ENCODE measurements at regions not wholly inside any gene's neighbourhood (a gene's known extent, or its start where the extent isn't known, plus 50 kb on each side); places are given as distances from the start of the nearest gene placed in this dataset.
"Not testable (repeated sequence)": the region's sequence is repeated elsewhere in the genome, so short reads cannot be mapped to it uniquely, and the experiment has no call there.

DNA sequence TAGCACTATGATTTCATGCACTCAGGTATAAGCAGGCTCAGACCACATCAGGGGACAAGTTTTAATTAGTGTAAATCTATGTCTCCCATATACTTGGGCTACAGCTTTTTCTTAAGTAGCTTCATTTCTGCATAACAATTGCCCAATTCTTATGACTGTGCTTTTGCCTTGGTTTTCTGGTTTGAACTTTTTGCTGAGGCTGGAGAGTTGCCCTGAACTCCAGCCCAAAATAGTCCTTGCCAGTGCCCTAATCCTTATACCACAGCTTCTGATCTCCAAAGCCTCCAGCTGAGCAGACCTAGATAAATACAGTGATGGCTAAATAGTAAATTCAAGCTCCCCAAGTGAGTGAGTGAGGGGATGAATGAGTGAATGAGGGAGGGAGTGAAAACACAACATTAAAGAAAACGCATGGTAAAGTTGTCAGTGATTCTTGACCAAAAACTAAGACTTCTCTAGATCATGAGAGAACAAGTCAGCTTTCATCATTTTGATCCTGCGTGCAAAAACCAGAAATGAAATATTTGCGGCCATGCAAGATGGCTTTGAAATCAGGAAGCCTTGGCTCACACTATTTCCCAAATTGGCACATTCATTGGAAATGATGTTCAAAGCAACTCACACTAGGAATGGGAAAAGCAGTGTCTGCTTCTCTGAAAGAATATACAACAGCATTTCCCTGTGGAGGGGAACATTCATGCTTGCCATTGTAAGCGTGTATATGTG is 437.1 kb upstream of the CTSO start:
- no peaks in the 10 kb centered on the region for H3K9me3 ChIP-seq (ENCODE audit: control insufficient read depth in 2 of 2, insufficient read depth in 1 of 2, low read depth in 1 of 2, low read length in 1 of 2)
- no peak overlapping the region for H3K27ac ChIP-seq (ENCODE audit: low read depth in 2 of 2, low read length in 1 of 2)
- 67 to 83% methylated on average over 4 of the region's 4 CpGs for WGBS, 2 donors

DNA sequence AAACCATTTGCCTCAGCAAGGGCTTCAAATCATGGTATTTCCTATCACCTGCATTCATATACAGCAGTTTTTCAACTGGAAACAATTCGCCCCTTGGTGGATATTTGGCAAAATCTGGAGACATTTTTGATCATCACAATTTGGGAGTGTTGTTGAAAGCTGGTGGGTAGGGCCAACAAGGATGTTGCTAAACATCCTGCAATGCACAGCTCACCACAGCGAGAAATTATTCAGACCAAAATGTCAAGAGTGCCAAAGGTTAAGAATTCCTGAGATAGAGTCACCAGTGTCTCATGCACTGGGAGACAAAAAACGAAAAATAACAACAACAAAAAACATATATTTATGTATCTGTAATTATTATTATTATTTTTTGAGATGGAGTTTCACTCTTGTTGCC is 435.2 kb upstream of the CTSO start:
- 72 to 75% methylated on average over 3 of the region's 3 CpGs for WGBS, 2 donors
- no peaks in the 10 kb centered on the region for H3K4me1 ChIP-seq (ENCODE audit: control insufficient read depth in 2 of 2, insufficient read depth in 2 of 2, low read length in 1 of 2)
- no peak overlapping the region for H3K27ac ChIP-seq (ENCODE audit: low read depth in 2 of 2, low read length in 1 of 2)
- H3K36me3 ChIP-seq (ENCODE audit: control insufficient read depth in 2 of 2, insufficient read depth in 2 of 2, low read length in 1 of 2) = no peaks in the 10 kb centered on the region
- H3K9me3 ChIP-seq (ENCODE audit: control insufficient read depth in 2 of 2, insufficient read depth in 1 of 2, low read depth in 1 of 2, low read length in 1 of 2) = no peaks in the 10 kb centered on the region
- H3K27me3 ChIP-seq (ENCODE audit: control insufficient read depth in 1 of 2, insufficient read depth in 2 of 2, low read length in 2 of 2) = no peaks in the 10 kb centered on the region
- no peak overlapping the region for H3K4me3 ChIP-seq (ENCODE audit: low read depth in 1 of 2, low read length in 2 of 2)

More for the DNA sequence above, 437.1 kb upstream of the CTSO start:
- Histone ChIP-seq H3K27me3 (ENCODE audit: control insufficient read depth in 1 of 2, insufficient read depth in 2 of 2, low read length in 2 of 2) (no peaks in the 10 kb centered on the region), H3K4me3 (ENCODE audit: low read depth in 1 of 2, low read length in 2 of 2) (no peak overlapping the region), H3K36me3 (ENCODE audit: control insufficient read depth in 2 of 2, insufficient read depth in 2 of 2, low read length in 1 of 2) (no peaks in the 10 kb centered on the region), H3K4me1 (ENCODE audit: control insufficient read depth in 2 of 2, insufficient read depth in 2 of 2, low read length in 1 of 2) (no peaks in the 10 kb centered on the region)

DNA sequence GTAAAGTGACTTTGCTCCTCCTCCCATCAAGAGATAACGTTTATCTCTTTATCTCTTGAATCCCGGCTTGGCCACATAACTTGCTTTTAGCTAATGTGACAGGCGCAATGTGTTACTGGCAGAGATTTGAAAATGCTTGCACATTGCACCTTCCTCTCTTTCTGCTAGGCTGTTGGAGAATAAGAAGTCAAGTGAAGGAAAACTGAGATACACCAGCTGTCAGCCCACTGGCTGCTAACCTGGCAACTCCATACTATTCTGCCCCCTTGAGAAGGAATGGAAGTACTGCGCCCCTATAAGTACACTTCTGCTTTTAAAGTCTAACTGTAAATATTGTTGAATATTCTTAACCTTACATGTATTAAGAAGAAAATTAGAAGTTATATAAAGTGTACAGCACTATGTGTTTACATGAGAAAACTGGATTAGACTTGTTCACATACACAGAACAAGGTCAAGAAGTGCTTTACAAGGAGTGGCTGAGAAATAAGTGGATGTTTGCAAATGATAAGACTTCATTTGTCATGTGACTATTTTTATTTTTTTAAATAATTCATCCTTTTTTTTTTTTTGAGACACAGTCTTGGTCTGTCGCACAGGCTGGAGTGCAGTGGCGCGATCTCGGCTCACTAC is 424.5 kb upstream of the CTSO start:
- H3K27ac ChIP-seq (ENCODE audit: low read depth in 2 of 2, low read length in 1 of 2) = no peak overlapping the region
- WGBS, 2 donors = 77% methylated on average over 8 of the region's 8 CpGs
- H3K4me3 ChIP-seq (ENCODE audit: low read depth in 1 of 2, low read length in 2 of 2) = no peak overlapping the region
- H3K9me3 ChIP-seq (ENCODE audit: control insufficient read depth in 2 of 2, insufficient read depth in 1 of 2, low read depth in 1 of 2, low read length in 1 of 2) = no peaks in the 10 kb centered on the region
- H3K36me3 ChIP-seq (ENCODE audit: control insufficient read depth in 2 of 2, insufficient read depth in 2 of 2, low read length in 1 of 2) = no peaks in the 10 kb centered on the region
- H3K27me3 ChIP-seq (ENCODE audit: control insufficient read depth in 1 of 2, insufficient read depth in 2 of 2, low read length in 2 of 2) = no peaks in the 10 kb centered on the region
- H3K4me1 ChIP-seq (ENCODE audit: control insufficient read depth in 2 of 2, insufficient read depth in 2 of 2, low read length in 1 of 2) = no peaks in the 10 kb centered on the region

DNA sequence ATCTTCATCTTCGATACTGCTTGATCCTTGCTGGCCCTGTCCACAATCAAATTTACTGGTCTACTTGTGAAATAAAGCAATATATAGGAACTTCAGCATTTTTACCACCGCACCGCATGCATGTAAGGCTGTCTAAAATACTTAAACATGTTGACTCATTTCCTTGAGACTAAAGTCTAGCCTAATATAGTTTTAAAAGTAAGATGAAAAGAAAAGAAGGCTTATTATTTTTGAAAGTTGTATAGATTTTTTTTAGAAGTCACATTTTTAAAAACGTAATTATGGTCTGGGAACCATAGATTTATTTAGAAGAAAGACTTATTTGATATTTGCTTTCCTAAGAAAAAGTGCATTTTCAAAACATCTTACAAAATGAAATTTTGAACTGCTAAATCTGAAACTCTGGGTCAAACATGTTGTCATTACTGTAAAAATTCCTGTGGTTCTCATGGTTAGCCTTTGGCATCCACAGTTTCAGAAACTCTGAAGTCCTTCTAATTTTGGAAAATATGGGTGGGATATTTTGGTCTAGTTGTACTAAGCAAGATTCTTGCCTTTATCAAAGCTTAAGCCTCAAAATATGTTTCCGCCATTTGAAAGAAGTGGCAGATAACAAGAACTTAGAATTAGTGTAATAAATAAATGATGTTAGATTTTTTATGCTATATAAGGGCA is 423.5 kb upstream of the CTSO start:
- Histone ChIP-seq H3K27ac (ENCODE audit: low read depth in 2 of 2, low read length in 1 of 2) (no peak overlapping the region), H3K36me3 (ENCODE audit: control insufficient read depth in 2 of 2, insufficient read depth in 2 of 2, low read length in 1 of 2) (no peaks in the 10 kb centered on the region)
- 81 to 84% methylated on average over 5 of the region's 5 CpGs for WGBS, 2 donors

DNA sequence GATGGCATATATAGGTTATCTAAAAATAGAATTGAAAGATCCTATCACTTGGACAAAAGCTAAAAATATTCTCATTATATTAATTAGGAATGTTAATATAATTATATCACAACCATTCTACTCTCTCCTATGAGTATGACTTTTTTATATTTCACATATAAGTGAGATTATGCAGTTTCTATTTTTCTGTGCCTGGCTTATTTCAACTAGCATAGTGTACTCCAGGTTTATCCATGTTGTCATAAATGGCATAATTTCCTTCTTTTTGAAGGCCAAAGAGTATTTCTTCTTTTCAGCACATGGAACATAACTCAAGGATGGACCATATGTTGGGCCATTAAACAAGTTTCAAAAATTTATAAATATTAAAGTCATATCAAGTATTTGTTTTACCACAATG is 421.2 kb upstream of the CTSO start:
- Histone ChIP-seq H3K27me3 (ENCODE audit: control insufficient read depth in 1 of 2, insufficient read depth in 2 of 2, low read length in 2 of 2) (no peaks in the 10 kb centered on the region), H3K36me3 (ENCODE audit: control insufficient read depth in 2 of 2, insufficient read depth in 2 of 2, low read length in 1 of 2) (no peaks in the 10 kb centered on the region), H3K4me1 (ENCODE audit: control insufficient read depth in 2 of 2, insufficient read depth in 2 of 2, low read length in 1 of 2) (no peaks in the 10 kb centered on the region), H3K27ac (ENCODE audit: low read depth in 2 of 2, low read length in 1 of 2) (no peak overlapping the region), H3K4me3 (ENCODE audit: low read depth in 1 of 2, low read length in 2 of 2) (no peak overlapping the region), H3K9me3 (ENCODE audit: control insufficient read depth in 2 of 2, insufficient read depth in 1 of 2, low read depth in 1 of 2, low read length in 1 of 2) (no peaks in the 10 kb centered on the region)

More for the DNA sequence above, 423.5 kb upstream of the CTSO start:
- Histone ChIP-seq H3K9me3 (ENCODE audit: control insufficient read depth in 2 of 2, insufficient read depth in 1 of 2, low read depth in 1 of 2, low read length in 1 of 2) (no peaks in the 10 kb centered on the region), H3K27me3 (ENCODE audit: control insufficient read depth in 1 of 2, insufficient read depth in 2 of 2, low read length in 2 of 2) (no peaks in the 10 kb centered on the region), H3K4me1 (ENCODE audit: control insufficient read depth in 2 of 2, insufficient read depth in 2 of 2, low read length in 1 of 2) (no peaks in the 10 kb centered on the region), H3K4me3 (ENCODE audit: low read depth in 1 of 2, low read length in 2 of 2) (no peak overlapping the region)

DNA sequence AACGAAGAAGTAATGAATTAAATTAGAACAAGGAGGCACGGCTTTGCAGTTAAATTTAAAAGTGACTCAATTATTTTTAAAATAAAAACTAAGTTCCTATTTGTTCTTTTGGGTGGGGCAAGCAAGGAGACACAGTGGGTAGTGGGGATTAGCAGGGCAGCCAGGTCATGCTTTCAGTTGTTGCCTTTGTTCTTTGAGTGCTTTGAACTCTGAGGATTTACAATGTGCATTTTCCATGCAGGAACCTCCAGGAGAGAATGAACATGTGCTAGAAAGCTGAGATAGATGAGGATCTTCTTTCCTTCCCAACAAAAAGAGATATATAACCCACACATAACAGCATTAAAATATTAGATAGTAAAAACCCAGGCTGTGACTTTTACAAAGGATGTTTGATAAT is 420.4 kb upstream of the CTSO start:
- no peak overlapping the region for H3K27ac ChIP-seq (ENCODE audit: low read depth in 2 of 2, low read length in 1 of 2)
- H3K27me3 ChIP-seq (ENCODE audit: control insufficient read depth in 1 of 2, insufficient read depth in 2 of 2, low read length in 2 of 2) = no peaks in the 10 kb centered on the region
- H3K4me3 ChIP-seq (ENCODE audit: low read depth in 1 of 2, low read length in 2 of 2) = no peak overlapping the region
- 43 to 53% methylated on average over 2 of the region's 2 CpGs for WGBS, 2 donors
- H3K9me3 ChIP-seq (ENCODE audit: control insufficient read depth in 2 of 2, insufficient read depth in 1 of 2, low read depth in 1 of 2, low read length in 1 of 2) = no peaks in the 10 kb centered on the region
- no peaks in the 10 kb centered on the region for H3K36me3 ChIP-seq (ENCODE audit: control insufficient read depth in 2 of 2, insufficient read depth in 2 of 2, low read length in 1 of 2)
- H3K4me1 ChIP-seq (ENCODE audit: control insufficient read depth in 2 of 2, insufficient read depth in 2 of 2, low read length in 1 of 2) = no peaks in the 10 kb centered on the region

DNA sequence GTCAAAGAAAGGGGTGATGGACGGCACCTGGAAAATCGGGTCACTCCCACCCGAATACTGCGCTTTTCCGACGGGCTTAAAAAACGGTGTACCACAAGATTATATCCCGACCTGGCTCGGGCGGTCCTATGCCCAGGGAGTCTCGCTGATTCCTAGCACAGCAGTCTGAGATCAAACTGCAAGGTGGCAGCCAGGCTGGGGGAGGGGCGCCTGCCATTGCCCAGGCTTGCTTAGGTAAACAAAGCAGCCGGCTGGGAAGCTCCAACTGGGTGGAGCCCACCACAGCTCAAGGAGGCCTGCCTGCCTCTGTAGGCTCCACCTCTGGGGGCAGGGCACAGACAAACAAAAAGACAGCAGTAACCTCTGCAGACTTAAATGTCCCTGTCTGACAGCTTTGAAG is 413.8 kb upstream of the CTSO start:
- not testable (repeated sequence) for H3K4me3 ChIP-seq (ENCODE audit: low read depth in 1 of 2, low read length in 2 of 2); H3K9me3 ChIP-seq (ENCODE audit: control insufficient read depth in 2 of 2, insufficient read depth in 1 of 2, low read depth in 1 of 2, low read length in 1 of 2)

DNA sequence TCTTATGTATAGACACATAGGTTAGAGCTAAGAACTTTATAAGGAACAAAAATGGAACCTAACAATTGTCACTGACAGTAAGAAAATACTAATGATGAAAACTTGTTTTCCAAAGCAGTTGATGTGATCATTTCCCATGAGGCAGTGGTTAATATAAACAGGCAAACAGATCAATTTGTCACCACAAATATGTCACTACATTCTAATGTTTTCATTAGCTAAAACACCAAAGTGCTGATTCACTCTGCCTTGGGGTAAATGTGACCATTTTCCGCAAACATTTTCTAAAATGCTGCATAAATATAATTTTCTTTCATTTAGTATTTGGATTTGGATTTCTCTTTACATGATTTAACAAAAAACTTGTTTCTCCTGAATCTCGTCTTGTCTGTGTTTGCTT is 408.9 kb upstream of the CTSO start:
- H3K27ac ChIP-seq (ENCODE audit: low read depth in 2 of 2, low read length in 1 of 2) = no peak overlapping the region
- 41 to 46% methylated on average over 2 of the region's 2 CpGs for WGBS, 2 donors
- no peaks in the 10 kb centered on the region for H3K4me1 ChIP-seq (ENCODE audit: control insufficient read depth in 2 of 2, insufficient read depth in 2 of 2, low read length in 1 of 2)
- no peaks in the 10 kb centered on the region for H3K36me3 ChIP-seq (ENCODE audit: control insufficient read depth in 2 of 2, insufficient read depth in 2 of 2, low read length in 1 of 2)
- no peaks in the 10 kb centered on the region for H3K27me3 ChIP-seq (ENCODE audit: control insufficient read depth in 1 of 2, insufficient read depth in 2 of 2, low read length in 2 of 2)
- no peaks in the 10 kb centered on the region for H3K9me3 ChIP-seq (ENCODE audit: control insufficient read depth in 2 of 2, insufficient read depth in 1 of 2, low read depth in 1 of 2, low read length in 1 of 2)
- no peak overlapping the region for H3K4me3 ChIP-seq (ENCODE audit: low read depth in 1 of 2, low read length in 2 of 2)

More for the DNA sequence above, 413.8 kb upstream of the CTSO start:
- 55 to 74% methylated on average over 10 to 13 of the region's 13 CpGs for WGBS, 2 donors
- H3K4me1 ChIP-seq (ENCODE audit: control insufficient read depth in 2 of 2, insufficient read depth in 2 of 2, low read length in 1 of 2); H3K36me3 ChIP-seq (ENCODE audit: control insufficient read depth in 2 of 2, insufficient read depth in 2 of 2, low read length in 1 of 2); H3K27me3 ChIP-seq (ENCODE audit: control insufficient read depth in 1 of 2, insufficient read depth in 2 of 2, low read length in 2 of 2); H3K27ac ChIP-seq (ENCODE audit: low read depth in 2 of 2, low read length in 1 of 2): not testable (repeated sequence)

DNA sequence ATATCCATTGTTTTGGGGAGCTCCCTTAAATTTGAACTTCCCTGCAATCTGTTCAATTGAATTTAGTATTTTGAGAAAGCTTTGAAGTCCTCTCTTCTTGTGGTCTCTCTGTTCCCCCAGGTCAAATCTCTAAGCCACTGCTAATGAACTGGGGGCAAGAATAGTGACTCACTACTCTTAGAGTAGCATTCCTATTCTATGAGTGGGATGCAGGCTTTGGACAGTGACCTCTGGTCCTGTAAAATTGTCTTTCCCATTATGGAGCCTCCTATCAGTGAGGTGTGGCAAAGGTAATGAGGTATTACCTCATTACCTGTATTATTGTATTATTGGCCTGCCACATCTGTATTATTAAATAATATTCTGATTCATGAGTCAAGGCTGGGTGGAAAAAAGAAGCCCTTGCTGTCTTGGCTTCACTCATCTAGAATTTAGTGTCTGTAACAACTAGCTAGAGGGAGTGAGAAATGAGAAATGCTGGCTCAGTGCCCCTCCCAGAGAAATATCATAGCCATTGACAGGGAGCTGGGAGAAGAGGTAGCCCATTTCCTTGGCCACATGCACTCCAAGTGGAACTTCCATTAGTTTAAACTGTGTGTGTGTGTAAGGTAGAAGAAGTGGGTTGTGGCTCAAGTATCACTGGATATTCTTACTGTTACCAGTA is 393.9 kb upstream of the CTSO start:
- Histone ChIP-seq H3K4me1 (ENCODE audit: control insufficient read depth in 2 of 2, insufficient read depth in 2 of 2, low read length in 1 of 2) (no peaks in the 10 kb centered on the region), H3K27me3 (ENCODE audit: control insufficient read depth in 1 of 2, insufficient read depth in 2 of 2, low read length in 2 of 2) (no peaks in the 10 kb centered on the region), H3K27ac (ENCODE audit: low read depth in 2 of 2, low read length in 1 of 2) (no peak overlapping the region), H3K4me3 (ENCODE audit: low read depth in 1 of 2, low read length in 2 of 2) (no peak overlapping the region), H3K9me3 (ENCODE audit: control insufficient read depth in 2 of 2, insufficient read depth in 1 of 2, low read depth in 1 of 2, low read length in 1 of 2) (no peaks in the 10 kb centered on the region), H3K36me3 (ENCODE audit: control insufficient read depth in 2 of 2, insufficient read depth in 2 of 2, low read length in 1 of 2) (no peaks in the 10 kb centered on the region)
